GM10266 (cell line): ENCODE measurements at regions not wholly inside any gene's neighbourhood (a gene's known extent, or its start where the extent isn't known, plus 50 kb on each side); places are given as distances from the start of the nearest gene placed in this dataset.

ENCODE experiments used
- DNase-seq: peaks from one replicate; pipeline ENCODE4 v3.0.0; 2012; ENCODE audit errors: extremely low spot score
- TF ChIP-seq, protein P1 (sequence below): IDR thresholded peaks from 2 replicates; pipeline ENCODE4 v1.5.1; 2012; ENCODE audit warnings: mild to moderate bottlenecking, low read depth; ENCODE audit not compliant: control insufficient read depth, insufficient read depth; ENCODE audit errors: missing control alignments

DNA sequence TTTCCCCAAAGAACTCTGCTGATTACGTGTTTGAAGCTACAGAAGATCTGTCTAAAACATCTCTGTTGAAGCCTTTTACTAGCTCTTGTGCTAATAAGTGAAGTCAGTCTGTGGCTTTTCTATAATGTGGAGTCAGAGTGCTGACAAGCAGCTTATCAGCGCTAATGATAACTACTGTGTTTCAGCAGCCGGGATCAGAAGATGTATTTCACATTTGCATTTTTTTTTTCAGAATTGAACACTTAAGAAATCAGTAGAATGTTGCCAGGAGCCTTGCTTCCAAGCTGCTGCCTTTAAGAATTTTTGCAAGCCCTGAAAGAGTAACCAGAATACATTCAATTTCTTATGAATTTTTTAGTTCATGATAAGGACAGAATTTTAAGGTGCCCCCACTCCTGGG, 519.4 kb upstream of the NR5A2 start:
- TF ChIP-seq, protein P1, sequence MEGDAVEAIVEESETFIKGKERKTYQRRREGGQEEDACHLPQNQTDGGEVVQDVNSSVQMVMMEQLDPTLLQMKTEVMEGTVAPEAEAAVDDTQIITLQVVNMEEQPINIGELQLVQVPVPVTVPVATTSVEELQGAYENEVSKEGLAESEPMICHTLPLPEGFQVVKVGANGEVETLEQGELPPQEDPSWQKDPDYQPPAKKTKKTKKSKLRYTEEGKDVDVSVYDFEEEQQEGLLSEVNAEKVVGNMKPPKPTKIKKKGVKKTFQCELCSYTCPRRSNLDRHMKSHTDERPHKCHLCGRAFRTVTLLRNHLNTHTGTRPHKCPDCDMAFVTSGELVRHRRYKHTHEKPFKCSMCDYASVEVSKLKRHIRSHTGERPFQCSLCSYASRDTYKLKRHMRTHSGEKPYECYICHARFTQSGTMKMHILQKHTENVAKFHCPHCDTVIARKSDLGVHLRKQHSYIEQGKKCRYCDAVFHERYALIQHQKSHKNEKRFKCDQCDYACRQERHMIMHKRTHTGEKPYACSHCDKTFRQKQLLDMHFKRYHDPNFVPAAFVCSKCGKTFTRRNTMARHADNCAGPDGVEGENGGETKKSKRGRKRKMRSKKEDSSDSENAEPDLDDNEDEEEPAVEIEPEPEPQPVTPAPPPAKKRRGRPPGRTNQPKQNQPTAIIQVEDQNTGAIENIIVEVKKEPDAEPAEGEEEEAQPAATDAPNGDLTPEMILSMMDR = no peak
- no peak for DNase-seq

DNA sequence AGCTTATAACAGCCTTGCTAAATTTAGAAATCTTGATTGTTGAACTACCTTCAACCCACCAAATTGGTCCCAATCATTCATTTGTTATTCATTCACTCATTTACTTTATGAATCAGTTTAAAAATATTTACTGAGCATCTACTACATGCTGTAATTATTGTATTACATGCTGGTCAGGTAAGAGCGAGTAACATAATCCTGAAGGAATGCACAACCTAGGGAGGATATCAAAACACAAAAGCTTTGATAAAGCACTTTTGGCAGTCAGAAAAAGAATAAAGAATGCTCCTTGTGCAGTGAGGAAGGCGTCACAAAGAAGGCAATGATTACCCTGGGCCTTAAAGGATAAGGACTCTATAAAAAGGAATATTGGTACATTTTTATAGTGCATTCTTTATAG, 518.9 kb upstream of the NR5A2 start:
- TF ChIP-seq, protein P1 = no peak
- no peak for DNase-seq

DNA sequence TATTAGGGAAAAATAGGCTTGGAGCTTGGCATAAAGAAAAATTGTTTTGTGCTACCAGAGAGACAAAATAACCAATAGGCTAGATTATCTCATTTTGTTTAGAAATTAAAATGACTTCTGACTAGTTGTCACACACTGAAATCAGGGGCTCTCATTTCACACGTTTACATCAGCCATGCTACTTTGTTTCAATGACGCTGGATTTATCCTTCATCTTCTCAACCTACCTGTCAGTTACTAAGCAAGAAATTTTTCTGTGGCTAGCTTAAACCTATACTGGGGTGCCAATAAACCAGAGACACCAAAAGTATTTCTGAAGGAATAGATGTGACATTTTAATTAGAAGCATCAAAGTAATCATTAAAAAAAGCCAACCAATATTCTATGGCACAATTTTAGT, 518.1 kb upstream of the NR5A2 start:
- DNase-seq = no peak
- TF ChIP-seq, protein P1 = no peak

DNA sequence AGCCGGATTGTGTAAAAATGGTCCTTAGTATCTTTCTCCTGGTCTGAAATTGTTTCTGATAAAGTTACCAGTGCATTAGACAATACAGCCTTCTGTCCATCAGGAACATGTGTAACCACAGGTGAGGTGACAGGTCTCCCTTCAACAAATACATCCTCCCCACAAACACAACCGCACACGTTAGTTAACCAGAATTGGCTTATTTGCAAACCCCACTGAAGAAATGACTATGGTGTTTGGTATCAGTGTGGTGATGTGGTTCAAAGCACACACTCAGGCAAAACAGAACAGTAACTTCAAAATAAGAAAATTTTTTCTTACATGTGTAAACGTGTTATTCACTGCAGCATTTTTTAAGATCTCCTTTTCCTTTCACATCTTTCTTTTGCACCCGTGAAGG, 517.2 kb upstream of the NR5A2 start:
- no peak for DNase-seq

DNA sequence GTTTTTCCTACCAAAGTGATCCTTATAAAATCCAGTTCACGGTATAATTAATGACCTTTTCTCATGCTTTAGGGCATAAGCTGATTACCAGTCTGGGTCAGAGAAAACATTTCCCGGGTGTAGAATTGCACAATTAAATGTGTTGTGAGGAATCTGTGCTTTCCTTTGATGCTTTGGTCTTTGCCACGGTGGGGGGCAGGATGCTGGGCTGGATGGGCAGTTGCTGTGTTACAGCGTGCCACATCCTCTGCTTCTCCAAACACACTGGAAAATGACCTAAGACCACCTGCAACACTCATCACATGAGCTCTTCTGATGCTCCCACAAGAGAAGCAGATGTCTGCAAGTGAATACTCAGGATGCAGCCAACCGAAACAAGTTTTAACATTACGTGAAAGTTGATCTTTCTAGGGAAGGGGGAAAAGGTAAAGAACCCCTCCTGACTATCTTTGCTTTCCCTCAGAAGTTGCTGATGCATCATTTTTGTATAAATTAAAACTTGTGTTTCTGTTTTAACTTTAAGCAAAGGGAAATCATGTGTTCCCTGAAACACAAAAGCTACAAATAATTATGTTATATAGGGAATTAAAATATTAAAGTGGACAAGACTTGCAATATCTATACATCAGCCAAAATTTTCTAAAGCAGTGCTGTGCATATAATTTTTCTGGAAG, 515.3 kb upstream of the NR5A2 start:
- TF ChIP-seq, protein P1 = no peak
- DNase-seq = no peak

More for the DNA sequence above, 517.2 kb upstream of the NR5A2 start:
- TF ChIP-seq, protein P1 = no peak

DNA sequence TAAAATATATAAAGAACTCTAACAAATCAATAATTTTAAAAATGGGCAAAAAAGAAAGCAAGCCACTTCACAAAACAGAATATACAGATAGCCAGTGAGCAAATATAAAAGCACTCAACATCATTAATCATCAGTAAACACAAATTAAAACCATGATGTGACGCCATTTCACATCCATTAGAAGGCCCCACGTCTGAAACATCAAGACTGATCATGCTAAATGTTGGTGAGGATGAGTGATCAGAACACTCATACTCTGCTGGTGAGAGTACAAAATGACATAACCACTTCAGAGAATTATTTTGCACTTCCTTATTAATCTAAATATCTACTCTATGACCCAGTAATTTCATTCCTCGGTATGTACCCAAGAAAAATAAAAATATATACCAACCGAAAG, 512.2 kb upstream of the NR5A2 start:
- TF ChIP-seq, protein P1 = no peak
- no peak for DNase-seq

DNA sequence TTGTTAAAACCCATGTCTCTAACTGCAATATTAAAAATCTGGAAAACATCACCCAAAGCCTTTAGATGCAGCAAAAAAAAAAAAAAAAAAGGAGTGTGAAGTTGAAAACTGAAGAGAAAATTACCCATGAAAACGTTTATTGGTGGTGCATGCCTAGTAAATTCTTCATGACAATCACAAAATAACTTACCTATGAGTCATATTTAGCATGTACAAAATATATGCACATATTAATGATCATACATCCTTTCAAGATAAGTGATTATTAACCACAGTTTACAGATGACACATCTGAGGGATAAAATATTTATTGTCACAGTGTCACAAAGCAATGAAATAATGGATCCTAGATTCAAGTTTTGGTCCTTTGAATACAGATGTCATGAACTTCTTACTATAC, 505.2 kb upstream of the NR5A2 start:
- TF ChIP-seq, protein P1 = no peak
- no peak for DNase-seq
